DMS 273 (cell line): ENCODE measurements at regions not wholly inside any gene's neighbourhood (a gene's known extent, or its start where the extent isn't known, plus 50 kb on each side); places are given as distances from the start of the nearest gene placed in this dataset.
A peak's percentile ranks its signal among the peaks of the same experiment; 100 is the strongest.

ENCODE experiments used
- DNase-seq: peaks from one replicate; lab custom pipeline; 2025; ENCODE audit not compliant: unreplicated experiment; lab: John Stamatoyannopoulos, UW

DNA sequence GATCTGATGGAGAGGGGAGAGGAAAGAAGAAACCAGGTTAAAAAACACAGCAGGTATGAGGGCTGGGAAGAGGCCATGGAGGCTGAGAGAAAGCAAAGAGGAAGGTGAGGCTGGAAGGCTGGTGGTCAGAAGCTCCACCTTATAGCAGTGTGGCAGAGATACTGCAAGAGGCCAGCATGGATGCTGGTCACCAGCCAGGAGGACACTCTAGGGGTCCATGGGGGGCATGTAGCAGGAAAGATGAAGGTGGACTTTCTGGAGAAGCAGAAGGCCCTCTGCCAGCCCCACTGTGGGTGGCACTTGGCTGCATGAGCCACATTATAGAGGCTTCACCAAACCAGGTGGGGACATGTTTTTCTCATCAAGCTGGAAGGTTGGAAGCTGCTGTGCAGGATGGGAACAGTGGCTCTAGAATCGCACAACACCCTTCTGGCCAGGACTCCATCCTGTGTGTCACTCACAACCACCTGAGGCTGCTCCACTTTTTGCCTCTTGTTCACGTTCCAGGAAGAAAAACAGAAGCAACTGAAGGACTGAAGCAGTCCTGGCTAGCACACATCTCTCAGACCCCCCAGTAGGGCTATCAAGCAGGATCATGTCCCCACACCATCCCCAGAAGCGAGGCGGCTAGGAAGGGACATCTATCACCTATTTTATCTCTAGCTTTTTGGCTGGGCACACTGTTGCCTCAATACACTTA is 587.5 kb upstream of the MGMT start:
- DNase-seq: no peak

GRCh38 chr10:128880159-128880725 is 586.8 kb upstream of the MGMT start:
- DNase-seq: peak; percentile 30

- no peak for DNase-seq
Measured at GRCh38 chr10:128881086-128881485, 586.0 kb upstream of the MGMT start.

GRCh38 chr10:128883231-128884032 is 583.6 kb upstream of the MGMT start:
- peak; percentile 22 for DNase-seq

DNA sequence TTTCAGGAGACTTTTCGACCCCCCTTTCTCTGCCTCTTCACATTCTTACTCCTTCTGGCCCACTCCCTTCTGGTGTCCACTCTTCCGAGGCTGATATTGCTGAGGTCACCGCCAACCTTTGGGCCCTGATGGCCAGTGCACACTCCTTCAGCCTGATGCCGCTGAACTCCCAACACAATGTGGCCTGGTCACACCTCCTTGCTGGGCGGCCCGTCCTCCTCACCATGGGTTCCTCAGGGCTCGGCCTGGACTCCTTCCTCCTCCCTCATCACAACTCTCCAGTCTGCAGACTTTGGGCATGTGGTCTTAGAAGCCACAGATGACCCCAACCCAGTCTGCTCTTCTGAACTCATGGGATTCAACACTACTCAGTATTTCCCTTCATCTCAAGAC is 583.0 kb upstream of the MGMT start:
- no peak for DNase-seq

DNA sequence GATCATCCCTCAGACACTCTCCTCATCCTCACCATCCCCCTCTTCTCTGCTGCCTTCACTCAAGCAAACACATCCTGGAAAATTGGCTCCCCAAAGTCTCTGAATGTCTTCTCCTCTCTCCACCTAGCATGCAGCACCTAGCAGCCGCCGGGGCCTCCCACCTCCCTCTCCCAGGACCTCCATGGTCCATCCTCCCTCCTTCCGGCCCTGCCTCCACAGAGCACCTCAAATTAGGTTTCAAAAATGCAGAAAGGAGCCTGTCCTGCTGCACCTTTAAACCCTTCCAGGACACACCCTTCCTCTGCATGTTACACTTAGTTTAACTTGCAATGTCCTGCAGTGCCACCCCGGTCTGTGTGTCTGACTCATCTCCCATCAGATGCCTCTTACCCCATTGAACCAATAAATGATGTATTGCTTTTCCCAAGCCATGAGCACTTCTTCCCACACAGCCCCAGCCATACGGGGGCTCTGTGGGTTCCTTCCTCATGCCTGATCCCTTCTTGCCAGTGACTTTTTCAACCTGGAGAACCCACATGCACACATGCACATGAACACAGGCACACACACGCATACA is 582.5 kb upstream of the MGMT start:
- no peak for DNase-seq

GRCh38 chr10:128885573-128886555 is 581.2 kb upstream of the MGMT start:
- DNase-seq: no peak

- DNase-seq: no peak
Measured at GRCh38 chr10:128887856-128888255, 579.2 kb upstream of the MGMT start.

DNA sequence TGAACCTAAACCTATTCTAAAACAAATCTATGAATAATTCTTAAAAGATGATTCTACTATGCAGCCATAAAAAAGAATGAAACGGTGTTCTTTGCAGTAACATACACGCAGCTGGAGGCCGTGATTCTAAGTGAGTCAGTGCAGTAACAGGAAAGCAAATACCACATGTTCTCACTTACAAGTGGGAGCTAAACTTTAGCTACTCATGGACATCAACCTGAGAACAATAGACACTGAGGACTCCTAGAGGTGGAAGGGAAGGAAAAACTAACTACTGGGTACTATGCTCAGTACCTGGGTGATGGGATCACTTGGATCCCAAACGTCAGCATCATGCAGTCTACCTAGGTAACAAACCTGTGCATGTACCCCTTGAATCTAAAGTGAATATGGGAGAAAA is 575.0 kb upstream of the MGMT start:
- no peak for DNase-seq

DNA sequence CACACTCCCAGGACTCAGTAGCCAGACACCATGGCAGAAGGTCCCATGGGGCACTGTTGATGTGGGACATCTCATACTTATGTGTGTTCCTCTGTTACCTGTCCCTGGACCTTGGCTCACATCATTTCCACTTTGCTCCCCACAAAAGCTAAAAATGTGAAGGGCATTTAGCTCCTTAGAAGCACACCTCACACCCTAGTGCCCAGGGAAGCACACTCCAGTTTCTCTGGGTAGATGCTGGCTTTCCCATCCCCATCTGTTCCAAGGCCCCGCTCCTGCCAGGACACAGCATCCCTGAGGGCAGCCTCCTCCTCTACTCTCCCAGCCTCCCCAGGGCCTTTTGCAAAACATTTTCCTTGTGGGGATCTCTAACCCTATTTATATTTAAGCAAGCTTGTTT is 572.4 kb upstream of the MGMT start:
- DNase-seq: no peak

- DNase-seq: no peak
Measured at GRCh38 chr10:128895473-128895872, 571.6 kb upstream of the MGMT start.

DNA sequence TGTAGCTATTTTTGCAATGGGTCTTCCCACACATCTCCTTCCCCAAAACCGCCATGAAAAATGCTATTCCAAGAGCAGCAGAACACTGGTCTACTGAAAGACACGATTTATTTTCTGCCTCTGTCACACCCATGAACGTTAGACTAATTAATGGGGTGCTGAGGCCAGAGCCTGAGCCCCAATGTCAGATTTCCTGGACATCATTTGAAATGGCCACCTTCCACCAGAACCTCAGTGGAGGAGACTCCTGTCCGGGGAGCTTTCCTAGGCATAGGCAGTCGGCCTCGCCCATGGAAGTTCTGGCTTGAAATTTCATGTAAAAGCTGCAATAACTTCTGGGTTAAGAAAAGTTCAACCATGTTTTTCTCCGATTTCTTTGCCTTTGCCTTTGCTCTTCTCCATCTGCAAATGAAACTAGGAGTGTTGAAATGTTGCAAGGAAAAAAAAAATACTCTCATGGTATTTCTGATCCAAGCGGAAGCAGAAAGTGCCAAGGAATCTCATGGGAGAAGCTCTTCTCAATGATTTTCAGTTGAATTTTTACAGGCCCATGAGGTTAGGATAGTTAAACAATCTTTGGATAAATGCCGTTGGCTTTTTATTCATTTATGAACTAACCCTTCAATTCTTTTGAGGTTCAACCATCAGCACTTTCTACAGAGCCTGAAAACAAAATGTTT is 570.8 kb upstream of the MGMT start:
- DNase-seq: no peak

DNA sequence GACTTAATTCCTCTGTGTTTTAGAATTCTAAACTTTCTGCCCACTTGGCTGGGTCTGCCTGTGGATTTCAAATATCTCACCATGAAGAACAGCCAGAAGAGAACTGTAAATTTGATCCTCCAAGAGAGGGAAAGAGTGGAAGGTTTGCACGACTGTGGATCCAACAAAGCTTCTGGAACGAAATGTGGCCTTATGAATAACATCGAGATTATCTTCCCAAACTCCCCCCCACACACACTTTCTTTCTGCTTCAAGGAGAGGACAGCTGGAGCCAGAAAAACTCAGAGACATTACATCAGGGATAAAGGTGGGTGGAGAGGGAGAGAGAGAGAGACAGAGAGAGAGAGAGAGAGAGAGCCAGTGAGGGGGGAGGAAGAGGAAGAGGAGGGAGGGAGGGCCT is 570.1 kb upstream of the MGMT start:
- DNase-seq: no peak

GRCh38 chr10:128897401-128898129 is 569.5 kb upstream of the MGMT start:
- DNase-seq: no peak

GRCh38 chr10:128898133-128898915 is 568.7 kb upstream of the MGMT start:
- no peak for DNase-seq

- DNase-seq: no peak
Measured at GRCh38 chr10:128898916-128899195, 568.2 kb upstream of the MGMT start.

DNA sequence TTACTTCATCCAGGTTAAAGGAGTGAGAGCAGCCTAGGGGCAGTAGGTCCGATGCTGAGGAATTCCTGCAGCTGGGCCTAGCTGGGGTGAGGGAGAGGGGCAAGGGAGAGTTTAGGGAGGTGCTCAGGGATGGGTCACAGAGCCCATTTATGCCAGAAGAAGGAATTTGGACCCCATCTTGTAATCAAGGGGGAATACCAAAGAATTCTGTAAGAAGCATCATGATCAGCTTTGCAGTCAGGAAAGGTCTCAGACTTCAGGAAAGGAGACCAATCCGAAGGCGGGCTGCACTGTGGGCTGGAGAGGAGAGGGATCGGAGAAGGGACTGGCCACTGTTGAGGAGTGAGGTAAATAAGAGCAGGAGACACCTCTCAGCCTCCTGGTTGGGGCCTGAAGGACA is 566.6 kb upstream of the MGMT start:
- DNase-seq: no peak

DNA sequence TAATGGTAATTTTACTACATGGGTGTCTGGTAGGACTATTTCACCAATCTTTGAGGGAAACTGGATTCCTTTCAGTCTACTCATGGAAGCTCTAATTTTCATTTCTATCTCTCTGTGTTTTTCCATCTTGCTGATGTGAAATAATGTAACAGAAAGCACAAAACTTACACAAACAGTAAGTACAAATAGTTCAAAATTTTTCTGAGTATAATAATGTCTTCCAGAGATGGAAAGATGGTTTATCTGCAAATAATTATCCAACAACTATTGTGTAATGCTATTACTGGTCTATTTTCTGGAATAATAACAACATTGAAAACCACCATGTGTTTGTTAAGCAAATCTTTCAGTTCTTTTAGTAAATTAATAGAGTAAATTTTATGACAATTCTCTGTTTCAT is 565.8 kb upstream of the MGMT start:
- DNase-seq: no peak
